ENCODE measurements at regions not wholly inside any gene's neighbourhood (a gene's known extent, or its start where the extent isn't known, plus 50 kb on each side); places are given as distances from the start of the nearest gene placed in this dataset.
"Not testable (repeated sequence)": the region's sequence is repeated elsewhere in the genome, so short reads cannot be mapped to it uniquely, and the experiment has no call there.

DNA sequence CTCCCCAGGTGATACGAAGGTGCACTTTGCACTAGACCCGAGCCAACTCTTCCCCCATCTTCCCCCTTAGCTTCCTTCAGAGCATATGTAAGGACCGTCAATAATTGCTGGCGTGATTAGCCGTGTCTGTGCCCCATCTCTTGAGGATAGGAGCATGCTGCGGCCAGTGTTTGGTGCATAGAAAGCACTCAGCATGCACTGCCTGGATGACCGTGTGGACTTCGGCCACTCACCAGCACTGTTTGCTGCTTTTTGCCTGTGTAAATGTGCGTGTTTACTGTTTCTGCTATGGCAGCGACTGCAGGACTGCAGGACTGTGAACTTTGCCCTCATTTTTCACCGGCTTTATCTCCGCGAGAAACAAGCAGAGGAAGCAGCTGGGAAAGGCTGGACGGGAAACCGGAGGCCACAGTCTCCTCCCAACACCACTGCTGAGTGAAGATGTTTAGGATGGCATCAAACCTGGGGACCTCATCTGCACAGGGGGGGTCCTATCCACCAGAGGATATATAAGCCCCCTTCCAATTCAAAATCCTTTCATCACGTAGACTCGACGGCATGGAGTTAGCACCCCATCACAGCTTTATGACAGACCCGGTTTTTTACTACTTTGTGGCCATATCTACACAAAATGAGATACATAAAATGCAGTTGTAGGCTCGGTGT lies 150.6 kb upstream of the AFDN start:
- no peak for DNase-seq

DNA sequence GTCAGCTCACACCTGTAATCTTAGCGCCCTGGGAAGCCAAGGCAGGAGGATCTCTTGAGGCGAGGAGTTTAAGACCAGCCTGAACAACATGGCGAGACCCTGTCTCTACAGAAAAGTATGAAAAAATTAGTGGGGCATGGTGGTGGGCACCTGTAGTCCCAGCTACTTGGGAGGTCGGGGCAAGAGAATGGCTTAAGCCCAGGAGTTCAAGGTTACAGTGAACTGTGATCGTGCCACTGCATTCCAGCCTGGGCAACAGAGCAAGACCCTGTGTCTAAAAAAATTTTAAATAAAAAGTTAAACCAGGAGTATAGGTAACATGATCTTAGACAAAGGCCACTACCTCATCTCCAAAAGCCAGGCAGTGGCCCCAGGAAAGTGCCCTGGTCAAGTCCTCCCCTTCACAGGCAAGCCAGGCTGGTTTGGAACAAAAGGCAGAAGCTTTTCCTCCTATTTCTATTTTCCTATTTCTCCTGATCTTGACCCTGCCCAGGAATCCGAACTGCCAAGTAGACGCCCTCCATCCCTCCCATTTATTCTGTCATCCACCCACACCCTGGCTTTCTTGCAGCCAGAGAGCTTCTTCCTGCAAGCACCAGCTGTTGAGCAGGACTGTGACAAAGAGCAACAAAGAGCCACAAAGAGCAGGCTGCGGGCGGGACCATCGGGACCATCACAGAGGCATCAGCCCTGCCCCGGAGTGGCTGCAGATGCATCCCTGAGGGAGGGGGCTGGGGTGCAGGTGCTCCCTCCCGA lies 149.9 kb upstream of the AFDN start:
- no peak for DNase-seq

DNA sequence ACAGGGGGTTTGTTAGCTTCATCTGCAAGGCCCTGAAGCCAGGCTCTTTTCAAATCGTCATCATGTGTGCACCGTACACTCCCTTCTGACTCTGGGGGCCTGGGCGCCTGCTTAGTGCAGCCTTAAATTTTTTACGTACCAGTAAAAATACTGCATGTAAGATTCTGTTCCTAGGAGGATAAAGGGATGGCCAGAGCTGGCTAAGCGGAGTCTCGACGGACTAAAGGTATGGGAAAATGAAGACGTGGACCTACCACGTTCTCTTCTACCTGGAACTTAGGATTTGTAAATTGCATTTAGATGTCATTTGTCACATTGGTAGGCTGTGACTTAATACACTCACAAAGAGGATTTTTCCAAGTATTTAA lies 149.3 kb upstream of the AFDN start:
- no peak for DNase-seq

DNA sequence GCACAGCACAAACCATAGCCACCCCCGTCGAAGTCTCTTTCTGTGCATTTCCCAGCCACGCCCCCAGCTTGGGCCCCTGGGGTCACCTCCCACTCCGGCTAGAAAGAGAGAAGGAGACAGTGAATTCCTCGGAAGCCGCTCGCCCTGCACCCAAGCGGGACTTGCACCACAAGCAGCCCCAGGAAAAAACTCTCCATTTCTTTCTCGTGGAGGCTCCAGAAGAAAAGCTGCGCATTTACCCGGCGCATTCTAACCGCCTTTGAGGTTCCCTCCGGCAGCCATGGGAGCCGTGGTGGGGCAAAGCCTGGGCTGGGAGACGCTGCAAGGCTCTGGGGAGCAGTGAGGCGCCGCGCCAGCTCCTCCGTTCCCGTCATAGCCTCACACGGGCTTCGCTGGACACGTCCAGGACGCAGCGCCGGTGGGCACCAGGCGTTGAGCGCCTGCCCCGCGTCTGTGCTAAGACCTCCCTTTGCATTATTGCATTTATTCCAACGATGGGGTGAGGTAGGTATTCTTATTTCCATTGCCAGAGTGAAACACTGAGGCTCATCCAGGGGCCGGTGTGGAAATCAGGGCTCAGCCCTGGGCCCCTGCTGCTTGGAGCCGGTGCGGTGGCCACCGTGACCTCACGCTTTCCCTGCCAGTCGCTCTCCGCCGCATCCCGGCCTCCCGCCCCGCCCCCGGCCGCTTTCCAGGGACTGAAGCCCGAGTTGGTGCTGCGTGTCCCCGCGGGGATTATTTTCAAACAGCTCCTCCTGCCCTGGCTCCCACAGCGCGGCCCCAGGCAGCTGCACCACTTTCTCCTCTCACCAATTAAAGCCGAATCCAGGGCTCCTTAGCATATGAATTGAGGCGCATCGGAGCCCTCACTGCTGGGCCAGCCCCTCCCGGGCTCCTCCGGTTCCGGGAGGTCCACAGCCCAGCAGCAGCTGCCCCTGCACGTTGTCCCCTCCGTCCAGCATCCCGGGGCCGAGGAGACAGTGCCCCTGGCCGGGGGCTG lies 148.3 kb upstream of the AFDN start:
- DNase-seq, result no peak

DNA sequence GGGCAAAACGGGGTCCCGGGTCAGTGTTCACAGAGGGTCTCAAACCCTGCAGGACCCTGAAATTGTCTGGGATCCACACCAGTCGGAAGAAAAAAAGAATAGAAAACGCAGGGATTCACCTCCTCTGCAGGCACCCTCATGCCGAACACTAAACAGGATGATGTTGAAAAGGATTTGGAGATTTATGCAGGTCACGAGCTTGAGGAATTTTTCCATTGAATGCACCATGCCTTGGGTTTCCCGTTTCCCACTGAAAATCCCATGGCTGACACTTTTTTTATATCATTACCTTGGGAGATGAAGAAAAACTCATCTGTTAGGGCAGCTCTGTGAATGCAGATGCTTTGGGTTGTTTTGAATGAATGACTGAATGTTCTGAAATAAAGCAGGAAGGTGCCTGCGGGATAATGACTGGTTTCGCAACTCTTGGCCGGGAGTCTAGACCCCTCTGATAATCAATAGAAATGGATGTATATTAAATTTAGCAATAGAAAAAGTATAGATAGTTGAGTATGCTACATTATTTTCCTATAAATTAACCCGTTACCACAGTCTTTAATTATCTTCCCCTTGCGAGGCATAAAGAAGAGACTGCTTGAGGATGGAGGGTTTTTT lies 147.5 kb upstream of the AFDN start:
- no peak for DNase-seq

DNA sequence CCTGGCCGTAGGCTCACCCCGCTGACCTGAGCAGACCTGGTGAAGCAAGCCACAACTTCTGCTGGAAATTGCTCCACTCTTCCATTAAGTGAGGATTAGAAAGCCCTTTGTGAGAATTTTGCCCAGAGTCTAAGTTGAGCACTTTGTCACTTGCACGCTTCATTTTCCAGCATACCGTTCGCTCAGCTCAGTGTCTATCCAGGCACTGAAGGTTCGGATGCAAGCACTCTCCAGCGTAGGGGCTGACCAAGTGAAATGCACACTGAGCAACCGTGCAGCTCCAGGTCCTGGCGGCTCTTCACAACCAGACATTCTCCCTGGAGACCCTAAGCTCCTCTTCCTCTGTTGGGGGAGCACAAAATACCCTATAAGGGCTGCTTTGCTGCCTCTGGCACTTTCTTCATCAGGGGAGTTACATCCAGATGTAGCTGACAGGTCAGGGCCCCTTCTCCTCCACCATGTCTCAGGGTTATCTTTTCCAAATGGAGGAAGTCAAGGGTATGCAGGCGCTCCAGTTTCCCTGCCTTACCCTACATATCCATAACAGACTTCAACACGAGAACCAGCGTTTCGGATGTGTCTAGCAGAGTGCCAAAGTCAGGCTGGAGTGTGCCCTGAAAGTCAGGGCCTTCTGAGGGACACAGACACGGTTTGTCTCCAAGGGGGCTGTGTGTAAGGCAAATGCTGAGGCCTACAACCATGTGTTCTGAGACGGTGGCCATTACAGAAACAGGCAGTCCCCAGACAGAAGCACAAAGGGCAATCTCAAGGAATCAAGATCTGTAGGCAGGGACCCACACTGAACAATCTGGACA lies 146.7 kb upstream of the AFDN start:
- DNase-seq, result no peak

DNA sequence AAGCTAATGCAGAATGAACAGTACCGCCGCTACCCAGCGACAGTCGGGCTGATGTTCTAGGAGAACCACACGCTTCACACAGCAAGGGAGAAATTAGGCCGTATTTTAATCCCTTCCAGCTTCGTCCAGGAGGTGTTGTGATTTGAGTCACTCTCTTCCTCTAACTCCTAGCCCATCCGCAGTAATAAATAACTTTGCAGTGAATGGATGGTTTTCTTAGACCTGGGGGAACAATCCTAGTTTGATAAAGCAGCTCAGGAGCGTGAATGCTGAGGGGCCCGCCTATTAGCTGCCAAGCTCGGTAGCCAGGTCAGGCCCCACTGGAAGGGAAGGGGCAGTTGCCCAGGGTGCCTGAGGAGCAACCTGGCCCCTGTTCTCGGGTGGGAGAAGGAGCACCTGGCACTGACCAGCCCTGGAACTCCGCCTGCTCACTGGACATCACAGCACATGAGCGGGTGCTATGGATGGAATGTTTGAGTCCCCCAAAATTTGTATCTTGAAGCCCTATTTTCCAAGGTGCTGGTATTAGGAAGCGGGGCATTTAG lies 146.0 kb upstream of the AFDN start:
- no peak for DNase-seq

DNA sequence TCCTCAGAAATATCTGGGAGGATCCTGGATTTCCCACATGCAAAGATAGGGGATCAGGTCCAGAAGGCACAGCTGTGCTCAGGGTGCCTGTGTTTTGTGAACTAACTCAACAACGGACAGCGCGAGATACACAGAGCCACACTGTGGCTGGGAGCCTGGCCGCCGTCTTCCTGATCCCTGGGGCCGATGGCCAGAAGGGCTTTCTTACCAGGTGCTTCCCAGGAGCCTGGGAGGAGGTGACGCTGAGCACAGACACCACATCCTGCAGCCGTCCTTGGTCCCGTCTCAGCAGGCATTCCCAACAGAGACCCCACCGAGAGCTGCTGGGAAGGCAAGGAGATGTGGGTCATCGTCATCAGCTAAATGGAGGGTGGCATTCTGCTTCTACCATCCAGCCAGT lies 144.6 kb upstream of the AFDN start:
- DNase-seq, result no peak

DNA sequence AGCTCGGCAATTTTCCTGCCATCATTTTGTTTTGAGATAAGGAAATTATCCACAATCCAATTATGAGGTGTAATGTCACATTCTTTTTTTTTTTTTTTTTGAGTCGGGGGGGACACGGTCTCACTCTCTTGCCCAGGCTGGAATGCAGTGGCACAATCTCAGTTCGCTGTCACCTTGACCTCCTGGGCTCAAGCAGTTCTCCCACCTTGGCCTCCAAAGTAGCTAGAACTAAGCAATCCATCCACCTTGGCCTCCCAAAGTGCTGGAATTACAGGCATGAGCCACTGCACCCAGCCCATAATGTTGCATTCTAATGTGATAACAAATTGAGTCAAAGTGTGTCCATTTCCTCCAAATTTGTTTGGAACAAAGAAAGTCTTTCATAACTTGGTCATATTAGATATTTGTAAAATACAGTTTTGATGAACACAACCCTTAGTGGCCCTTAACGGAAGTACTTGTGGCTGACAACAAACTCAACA lies 144.1 kb upstream of the AFDN start:
- DNase-seq, result no peak

DNA sequence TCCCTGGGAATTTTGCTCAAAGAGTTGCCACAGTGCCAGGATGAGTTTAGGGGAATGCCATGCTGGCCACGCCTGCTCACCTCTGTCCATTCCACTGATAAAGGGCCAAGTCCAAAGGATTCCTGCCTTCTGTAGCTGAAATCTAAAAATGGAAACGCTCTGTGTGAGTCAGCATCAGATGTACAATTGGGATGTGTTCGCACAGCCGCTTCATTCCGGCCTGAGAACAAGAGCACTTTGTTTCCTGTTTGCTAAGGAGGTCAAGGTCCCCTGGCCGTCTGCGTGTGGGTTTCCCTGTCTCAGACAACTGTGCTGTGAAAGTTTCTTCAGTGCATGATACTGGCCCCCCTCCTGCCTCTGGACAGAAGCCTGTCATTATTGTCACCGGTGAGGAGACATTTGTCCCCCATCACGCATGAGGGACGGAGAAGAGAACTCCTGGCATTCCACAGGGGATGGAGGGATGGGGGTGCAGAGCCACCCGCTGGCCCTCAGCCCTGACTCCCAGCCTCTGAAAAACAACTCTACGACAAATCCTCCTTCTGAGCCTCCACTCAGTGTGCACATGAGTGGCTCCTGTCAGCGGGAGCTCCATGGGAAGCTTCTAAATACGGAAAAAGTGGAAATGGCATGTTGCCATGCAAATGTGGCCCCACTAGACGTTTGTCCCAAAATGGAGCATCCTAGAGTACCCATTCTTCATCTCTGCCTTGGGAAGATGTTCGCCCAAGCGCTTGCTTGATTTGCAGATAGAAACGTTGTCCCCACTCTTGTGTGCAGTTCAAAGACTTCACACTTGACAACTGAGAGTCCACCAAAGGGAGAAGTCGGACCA lies 143.5 kb upstream of the AFDN start:
- no peak for DNase-seq

DNA sequence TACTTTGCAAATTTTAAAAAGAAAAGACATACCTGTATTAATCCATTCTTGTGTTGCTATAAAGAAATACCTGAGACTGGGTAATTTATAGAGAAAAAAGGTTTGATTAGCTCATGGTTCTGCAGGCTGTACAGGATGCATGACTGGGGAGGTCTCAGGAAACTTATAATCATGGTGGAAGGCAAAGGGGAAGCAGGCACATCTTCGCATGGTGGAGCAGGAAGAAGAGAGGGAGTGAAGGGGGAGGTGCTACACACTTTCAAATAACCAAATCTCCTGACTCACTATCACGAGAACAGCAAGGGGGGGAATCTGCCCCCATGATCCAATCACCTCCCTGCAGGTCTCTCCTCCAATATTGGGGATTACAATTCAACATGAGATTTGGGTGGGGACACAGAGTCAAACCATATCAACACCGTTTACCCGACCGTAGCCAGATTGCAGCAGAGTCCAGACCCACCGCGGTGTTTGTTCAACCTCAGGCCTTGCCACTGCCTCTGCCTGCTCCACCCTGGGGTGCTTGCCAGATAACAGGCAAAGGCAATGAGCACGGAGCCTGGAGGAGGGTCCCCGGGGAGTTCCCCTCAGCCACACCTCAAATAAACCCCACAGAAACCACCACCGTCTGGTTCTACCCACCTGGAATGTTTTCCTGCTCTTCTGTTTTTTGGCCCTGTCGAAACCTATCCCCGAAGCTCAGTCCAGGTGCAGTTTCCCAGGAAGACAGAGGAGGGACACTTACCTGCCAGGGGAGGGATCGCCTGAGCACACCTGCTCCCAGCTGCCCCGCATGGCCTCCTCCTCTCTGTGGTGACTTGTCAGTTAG lies 142.2 kb upstream of the AFDN start:
- no peak for DNase-seq

DNA sequence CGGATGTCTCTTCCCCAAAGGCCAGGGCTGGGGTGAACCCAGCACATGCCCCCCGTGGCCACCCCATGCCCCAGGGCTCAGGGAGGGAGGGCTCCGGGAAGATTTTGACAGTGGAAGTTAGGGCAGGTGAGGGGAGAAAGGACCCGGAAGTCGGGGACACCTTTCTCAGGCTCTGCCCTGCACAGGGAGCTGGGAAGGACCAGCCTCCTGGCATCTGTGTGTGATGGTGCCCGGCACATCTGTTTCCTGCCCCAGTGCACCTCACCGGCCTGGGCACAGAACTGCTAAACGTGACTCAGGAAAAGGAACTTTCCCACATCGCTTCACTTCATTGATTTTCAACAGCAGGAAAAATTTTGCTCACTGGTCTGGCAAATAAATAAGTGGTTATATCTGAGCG lies 141.1 kb upstream of the AFDN start:
- no peak for DNase-seq

DNA sequence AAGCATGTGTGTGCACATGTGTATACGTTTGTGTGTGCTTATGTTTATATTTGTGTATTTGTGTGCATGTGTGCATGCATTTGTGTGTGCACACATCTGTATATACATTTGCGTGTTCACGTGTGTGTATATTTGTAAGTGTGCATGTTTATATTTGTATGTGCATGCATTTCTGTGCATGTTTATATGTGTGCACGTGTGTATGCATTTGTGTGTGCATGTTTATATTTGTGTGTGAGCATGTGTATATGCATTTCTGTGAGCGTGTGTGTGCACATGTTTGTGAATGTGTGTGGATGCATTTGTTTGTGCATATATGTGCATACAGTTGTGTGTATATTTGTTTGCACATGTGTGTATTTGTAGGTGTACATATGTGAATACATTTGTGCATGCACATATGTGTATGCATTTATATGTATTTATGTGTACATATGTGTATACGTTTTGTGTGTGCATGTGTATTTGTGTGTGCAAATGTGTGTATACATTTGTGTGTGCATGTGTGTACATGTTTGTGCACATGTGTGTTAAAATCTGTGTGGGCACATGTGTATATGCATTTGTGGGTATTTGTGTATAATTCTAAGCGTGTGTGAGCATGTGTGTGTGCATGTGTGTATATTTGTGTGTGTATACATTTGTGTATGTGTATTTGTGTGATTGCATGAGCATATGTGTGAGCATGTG lies 140.4 kb upstream of the AFDN start:
- DNase-seq, result no peak

DNA sequence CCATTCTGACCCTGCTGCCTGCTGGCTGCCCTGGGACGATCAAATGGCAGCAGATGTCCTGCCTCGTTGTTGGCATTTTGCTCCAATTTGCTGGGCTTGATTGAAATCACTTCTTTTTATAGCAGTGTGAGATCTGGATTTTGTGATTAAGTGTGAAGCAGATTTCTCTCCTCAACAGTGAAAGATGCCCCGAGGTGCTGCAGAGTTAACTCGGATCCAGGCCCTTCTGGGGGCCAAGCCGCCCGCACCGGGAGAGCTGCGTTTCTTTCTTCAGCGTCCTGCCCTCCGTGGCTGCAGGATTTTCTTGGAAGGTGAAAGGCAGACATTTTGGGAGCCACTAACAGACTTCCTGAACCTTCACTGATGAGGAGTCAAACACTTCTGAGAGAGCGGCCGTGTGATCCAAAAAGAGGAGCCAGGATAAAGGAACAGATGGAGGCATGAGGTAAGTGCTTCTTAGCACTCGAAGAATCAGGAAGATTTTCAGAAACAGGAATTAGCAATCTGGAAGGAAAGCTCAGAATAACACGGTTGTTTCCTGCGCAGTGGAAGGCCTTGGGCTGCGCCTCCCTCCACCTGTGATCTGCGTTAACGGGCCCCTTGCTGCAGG lies 139.5 kb upstream of the AFDN start:
- no peak for DNase-seq

DNA sequence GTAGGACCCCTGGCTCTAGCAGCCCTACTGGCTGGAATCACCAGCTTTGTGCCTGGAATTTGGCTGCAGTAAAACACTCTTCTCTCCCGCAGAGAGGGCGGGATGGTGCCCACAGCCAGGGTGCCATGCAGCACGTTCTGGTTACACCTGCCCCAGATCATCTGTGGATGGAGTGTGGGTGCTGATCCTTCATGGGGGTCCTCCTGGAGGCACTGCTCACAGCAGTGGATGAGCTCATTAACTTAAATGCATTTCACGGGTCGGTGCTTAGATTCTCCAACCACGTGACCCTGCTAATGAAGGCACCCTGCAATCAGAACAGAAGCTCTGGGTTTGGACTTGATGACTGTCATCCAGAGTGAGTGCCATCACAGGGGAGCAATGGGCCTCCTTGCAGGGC lies 138.6 kb upstream of the AFDN start:
- no peak for DNase-seq

DNA sequence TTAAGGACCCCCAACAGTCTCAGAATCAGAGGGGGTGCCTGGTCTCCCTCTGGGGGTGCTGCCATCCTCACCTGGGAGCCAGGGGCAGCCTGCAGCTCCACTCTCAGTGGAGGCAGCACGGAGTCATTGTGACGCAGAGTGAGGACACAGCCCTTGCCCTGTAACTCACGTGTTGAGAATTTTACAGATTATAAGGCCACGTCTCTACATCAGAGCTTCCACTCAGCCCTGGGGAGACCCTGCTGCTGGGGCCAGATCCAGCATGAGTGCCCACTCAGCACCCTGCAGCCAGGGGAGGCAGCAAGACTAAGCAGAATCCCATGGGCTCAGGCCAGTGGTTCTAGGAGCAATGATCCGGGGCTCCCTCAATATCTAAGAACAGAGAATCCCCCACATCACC lies 137.4 kb upstream of the AFDN start:
- no peak for DNase-seq

DNA sequence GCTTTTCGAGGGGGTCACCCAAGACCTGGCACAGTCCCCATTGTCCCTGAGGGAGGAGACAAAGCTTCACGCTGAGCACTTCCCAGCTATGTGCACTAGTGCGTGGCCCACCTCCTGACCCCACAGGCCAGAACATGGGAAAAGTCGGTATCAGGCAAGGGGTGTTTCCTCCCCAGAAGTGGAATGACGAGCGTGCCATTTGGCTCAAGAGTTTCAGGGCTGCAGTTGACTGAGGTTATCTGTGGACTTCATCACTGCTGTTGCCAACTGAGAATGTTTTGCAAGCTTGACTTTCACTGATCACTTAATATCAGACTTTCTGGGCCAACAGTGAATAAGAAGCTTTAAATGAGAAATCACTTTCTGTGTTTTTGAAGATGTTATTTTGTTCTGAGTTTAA lies 137.0 kb upstream of the AFDN start:
- DNase-seq, result no peak

DNA sequence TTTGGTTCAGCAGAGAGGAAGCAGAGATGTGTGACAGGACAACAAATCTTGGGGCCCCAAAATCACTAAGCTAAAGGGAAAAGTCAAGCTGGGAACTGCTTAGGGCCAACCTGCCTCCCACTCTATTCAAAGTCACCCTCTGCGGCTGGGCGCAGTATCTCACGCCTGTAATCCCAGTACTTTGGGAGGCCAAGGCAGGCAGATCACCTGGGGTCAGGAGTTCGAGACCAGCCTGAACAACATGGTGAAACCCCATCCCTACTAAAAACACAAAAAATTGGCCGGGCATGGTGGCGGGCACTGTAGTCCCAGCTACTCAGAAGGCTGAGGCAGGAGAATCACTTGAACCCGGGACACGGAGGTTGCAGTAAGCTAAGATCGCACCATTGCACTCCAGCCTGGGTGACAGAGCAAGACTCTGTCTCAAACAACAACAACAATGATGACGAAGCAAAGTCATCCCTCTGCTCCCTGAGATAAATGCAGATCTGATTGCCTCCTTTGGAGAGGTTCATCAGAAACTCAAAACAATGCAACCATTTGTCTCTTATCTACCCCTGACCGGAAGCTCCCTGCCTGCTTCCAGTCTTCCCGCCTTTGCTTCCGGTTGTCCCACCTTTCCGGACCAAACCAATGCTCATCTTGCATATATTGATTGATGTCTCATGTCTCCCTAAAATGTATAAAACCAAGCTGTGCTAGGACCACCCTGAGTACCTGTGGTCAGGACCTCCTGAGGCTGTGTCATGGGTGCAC lies 136.4 kb upstream of the AFDN start:
- not testable (repeated sequence) for DNase-seq

Measured in cerebellar nuclear complex (tissue), 1 donor.